Karpas-422 (cell line): ENCODE measurements at regions not wholly inside any gene's neighbourhood (a gene's known extent, or its start where the extent isn't known, plus 50 kb on each side); places are given as distances from the start of the nearest gene placed in this dataset.
"Not testable (repeated sequence)": the region's sequence is repeated elsewhere in the genome, so short reads cannot be mapped to it uniquely, and the experiment has no call there.

Experiments
- DNase-seq: peaks from one replicate; pipeline ENCODE4 v3.0.0-alpha.2; 2015
- H2AFZ ChIP-seq: fragments of 200-600 bp; sonication (generic); 2 replicates; pipeline ENCODE4 v1.6.1; 2014; ENCODE audit warnings: antibody characterized with exemption, low read length, mixed read lengths
- H3K27ac ChIP-seq: fragments of 200-600 bp; sonication (generic); 2 replicates; pipeline ENCODE4 v1.5.1; 2014; ENCODE audit warnings: mild to moderate bottlenecking, low read length, moderate library complexity
- H3K27me3 ChIP-seq: fragments of 200-600 bp; sonication (generic); 2 replicates; pipeline ENCODE4 v1.6.1; 2014; ENCODE audit warnings: low read length, mixed read lengths
- H3K36me3 ChIP-seq: fragments of 200-600 bp; sonication (generic); 2 replicates; pipeline ENCODE4 v1.6.1; 2014; ENCODE audit warnings: low read length, mixed read lengths; ENCODE audit not compliant: insufficient read depth
- H3K4me1 ChIP-seq: fragments of 200-600 bp; sonication (generic); 2 replicates; pipeline ENCODE4 v1.6.1; 2014; ENCODE audit warnings: mild to moderate bottlenecking, low read length, mixed read lengths
- H3K4me2 ChIP-seq: fragments of 200-600 bp; sonication (generic); 2 replicates; pipeline ENCODE4 v1.6.1; 2014; ENCODE audit warnings: low read length, low read depth, mild to moderate bottlenecking; ENCODE audit not compliant: poor library complexity, severe bottlenecking
- H3K4me3 ChIP-seq: fragments of 200-600 bp; sonication (generic); 2 replicates; pipeline ENCODE4 v1.5.1; 2014; ENCODE audit warnings: mild to moderate bottlenecking, antibody characterized with exemption, low read length, mixed read lengths
- H3K79me2 ChIP-seq: fragments of 200-600 bp; sonication (generic); 2 replicates; pipeline ENCODE4 v1.6.1; 2014; ENCODE audit warnings: mild to moderate bottlenecking, low read length, mixed read lengths
- H3K9ac ChIP-seq: fragments of 200-600 bp; sonication (generic); 2 replicates; pipeline ENCODE4 v1.6.0; 2014; ENCODE audit warnings: low read length
- H3K9me2 ChIP-seq: fragments of 200-600 bp; sonication (generic), shearing (Covaris generic); replicated peaks from 2 replicates; pipeline ENCODE4 v1.6.0; 2014; ENCODE audit warnings: mild to moderate bottlenecking, low read length, moderate library complexity; ENCODE audit not compliant: insufficient read depth
- H3K9me3 ChIP-seq: fragments of 300-700, 200-600 bp; sonication (generic); 2 replicates; pipeline ENCODE4 v1.6.1; 2014; ENCODE audit warnings: low read length, mixed read lengths
- H4K20me1 ChIP-seq: fragments of 200-600 bp; sonication (generic); 2 replicates; pipeline ENCODE4 v1.6.1; 2014; ENCODE audit warnings: mild to moderate bottlenecking, antibody characterized with exemption, low read length, low read depth; ENCODE audit not compliant: insufficient read depth

- Histone ChIP-seq H3K4me2 (no peak overlapping the region), H3K79me2 (no peaks in the 10 kb centered on the region), H3K9ac (no peak overlapping the region), H3K4me3 (no peak overlapping the region), H3K4me1 (no peaks in the 10 kb centered on the region), H3K9me3 (no peaks in the 10 kb centered on the region), H3K36me3 (no peaks in the 10 kb centered on the region), H2AFZ (no peak overlapping the region), H3K9me2 (no peaks in the 10 kb centered on the region), H3K27ac (no peak overlapping the region), H3K27me3 (0 out of 2 replicates have a peak, but pooled peaks cover 2% of the 10 kb centered on the region), H4K20me1 (no peaks in the 10 kb centered on the region)
- DNase-seq, result no peak
These were observed 157.7 kb downstream of the GJA1 start for GRCh38 chr6:121593011-121593641.

GRCh38 chr6:121594053-121594452 lies 158.6 kb downstream of the GJA1 start:
- Histone ChIP-seq H3K4me3 (no peak overlapping the region), H3K79me2 (no peaks in the 10 kb centered on the region), H3K9me2 (no peaks in the 10 kb centered on the region), H3K9me3 (no peaks in the 10 kb centered on the region), H3K4me2 (no peak overlapping the region), H3K9ac (no peak overlapping the region), H3K27ac (no peak overlapping the region), H2AFZ (no peak overlapping the region), H3K4me1 (no peaks in the 10 kb centered on the region), H3K27me3 (0 out of 2 replicates have a peak, but pooled peaks cover 2% of the 10 kb centered on the region), H4K20me1 (no peaks in the 10 kb centered on the region), H3K36me3 (no peaks in the 10 kb centered on the region)
- DNase-seq, result no peak

GRCh38 chr6:121595646-121596045 lies 160.2 kb downstream of the GJA1 start:
- Histone ChIP-seq H4K20me1 (no peaks in the 10 kb centered on the region), H3K27ac (no peak overlapping the region), H2AFZ (no peak overlapping the region), H3K79me2 (no peaks in the 10 kb centered on the region), H3K9me2 (no peaks in the 10 kb centered on the region), H3K9me3 (no peaks in the 10 kb centered on the region), H3K9ac (no peak overlapping the region), H3K36me3 (no peaks in the 10 kb centered on the region), H3K4me3 (no peak overlapping the region), H3K27me3 (0 out of 2 replicates have a peak, but pooled peaks cover 2% of the 10 kb centered on the region), H3K4me1 (no peaks in the 10 kb centered on the region), H3K4me2 (no peak overlapping the region)
- DNase-seq, result no peak

- no peaks in the 10 kb centered on the region for H3K36me3 ChIP-seq
- no peaks in the 10 kb centered on the region for H3K4me1 ChIP-seq
- H3K9me3 ChIP-seq, result no peaks in the 10 kb centered on the region
These were observed 161.0 kb downstream of the GJA1 start for GRCh38 chr6:121596441-121596840.

GRCh38 chr6:121597654-121598053 lies 162.2 kb downstream of the GJA1 start:
- Histone ChIP-seq H3K4me3 (no peak overlapping the region), H3K9ac (no peak overlapping the region), H3K4me1 (no peaks in the 10 kb centered on the region), H3K4me2 (no peak overlapping the region), H2AFZ (0 out of 2 replicates have a peak overlapping the region, but pooled peaks have one; percentile 51), H3K36me3 (no peaks in the 10 kb centered on the region), H3K9me2 (no peaks in the 10 kb centered on the region), H3K79me2 (no peaks in the 10 kb centered on the region), H4K20me1 (no peaks in the 10 kb centered on the region), H3K27ac (no peak overlapping the region), H3K9me3 (no peaks in the 10 kb centered on the region), H3K27me3 (0 out of 2 replicates have a peak, but pooled peaks cover 2% of the 10 kb centered on the region)
- DNase-seq, result no peak

More at GRCh38 chr6:121596441-121596840, 161.0 kb downstream of the GJA1 start:
- Histone ChIP-seq H3K4me2 (no peak overlapping the region), H3K4me3 (no peak overlapping the region), H3K27me3 (0 out of 2 replicates have a peak, but pooled peaks cover 2% of the 10 kb centered on the region), H3K9ac (no peak overlapping the region), H3K9me2 (no peaks in the 10 kb centered on the region), H3K79me2 (no peaks in the 10 kb centered on the region), H2AFZ (0 out of 2 replicates have a peak overlapping the region, but pooled peaks have one; percentile 36), H3K27ac (no peak overlapping the region), H4K20me1 (no peaks in the 10 kb centered on the region)
- DNase-seq, result no peak

- H3K9ac ChIP-seq, H3K79me2 ChIP-seq, H3K9me3 ChIP-seq, H2AFZ ChIP-seq, H3K4me3 ChIP-seq, H3K4me1 ChIP-seq, H4K20me1 ChIP-seq, DNase-seq, H3K27ac ChIP-seq, H3K27me3 ChIP-seq, H3K36me3 ChIP-seq, H3K9me2 ChIP-seq, H3K4me2 ChIP-seq: not testable (repeated sequence)
These were observed 163.9 kb downstream of the GJA1 start for GRCh38 chr6:121599331-121599730.

- H3K9me2 ChIP-seq, result no peaks in the 10 kb centered on the region
- H3K4me1 ChIP-seq, result no peaks in the 10 kb centered on the region
- no peaks in the 10 kb centered on the region for H3K36me3 ChIP-seq
- no peak overlapping the region for H2AFZ ChIP-seq
- no peak overlapping the region for H3K27ac ChIP-seq
- H3K9ac ChIP-seq, result no peak overlapping the region
- H3K4me3 ChIP-seq, result no peak overlapping the region
- H3K27me3 ChIP-seq, result no peaks in the 10 kb centered on the region
- H3K9me3 ChIP-seq, result no peaks in the 10 kb centered on the region
- H3K4me2 ChIP-seq, result no peak overlapping the region
- H4K20me1 ChIP-seq, result no peaks in the 10 kb centered on the region
- DNase-seq, result no peak
- H3K79me2 ChIP-seq, result no peaks in the 10 kb centered on the region
These were observed 165.1 kb downstream of the GJA1 start for GRCh38 chr6:121600389-121601168.

- DNase-seq, result no peak
- Histone ChIP-seq H3K36me3 (no peaks in the 10 kb centered on the region), H3K4me3 (no peak overlapping the region), H3K27me3 (no peaks in the 10 kb centered on the region), H3K4me1 (no peaks in the 10 kb centered on the region), H2AFZ (no peak overlapping the region), H3K4me2 (no peak overlapping the region), H3K9me2 (no peaks in the 10 kb centered on the region), H3K79me2 (no peaks in the 10 kb centered on the region), H3K27ac (no peak overlapping the region), H3K9me3 (no peaks in the 10 kb centered on the region), H4K20me1 (no peaks in the 10 kb centered on the region), H3K9ac (no peak overlapping the region)
These were observed 168.0 kb downstream of the GJA1 start for GRCh38 chr6:121603486-121603885.
